ENCODE measurements at regions not wholly inside any gene's neighbourhood (a gene's known extent, or its start where the extent isn't known, plus 50 kb on each side); places are given as distances from the start of the nearest gene placed in this dataset.

DNA sequence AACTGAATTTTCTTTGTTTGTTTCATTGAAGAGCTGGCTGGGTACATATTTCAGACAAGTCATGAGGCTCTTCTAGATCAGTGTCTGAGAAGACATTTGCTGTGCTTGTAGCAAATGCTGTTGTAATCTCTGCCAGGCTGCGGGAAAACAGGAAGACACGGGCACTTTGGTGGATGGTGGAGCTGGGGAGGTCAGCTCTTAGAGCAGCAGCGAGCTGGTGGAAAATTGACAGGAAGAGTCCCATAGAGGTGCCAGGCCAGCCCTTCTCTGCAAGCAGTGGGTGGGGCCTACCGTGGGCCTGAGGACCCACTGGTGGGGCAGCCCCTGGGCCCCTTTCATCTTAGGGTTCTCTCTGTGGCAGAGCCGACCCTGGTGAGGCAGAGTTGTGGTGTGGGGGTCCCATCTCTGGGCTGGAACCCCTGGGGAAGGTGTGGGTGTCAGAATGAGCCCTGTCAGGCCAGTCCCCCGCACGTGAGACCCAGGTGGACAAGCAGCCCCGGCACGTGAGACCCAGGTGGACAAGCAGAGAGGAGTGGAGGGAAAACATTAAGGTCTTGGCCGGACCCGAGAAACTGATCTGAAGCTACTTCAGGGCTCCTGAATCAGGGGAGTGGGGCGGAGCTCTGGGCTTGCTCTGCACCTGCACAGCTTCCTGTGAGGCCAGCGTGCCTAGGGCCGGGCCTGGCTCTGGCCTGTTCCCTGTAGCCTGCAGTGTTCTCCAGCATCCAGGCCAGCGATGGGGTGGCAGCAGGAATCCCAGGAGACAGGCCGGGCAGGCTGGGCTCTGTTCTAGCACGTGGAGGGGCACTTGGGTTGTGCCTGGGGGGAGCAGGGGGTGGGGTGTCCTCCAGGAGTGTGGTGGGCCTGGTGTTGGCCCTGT lies 273.5 kb upstream of the HDAC4 start:
- DNase-seq (ENCODE audit: low read depth): no peak

DNA sequence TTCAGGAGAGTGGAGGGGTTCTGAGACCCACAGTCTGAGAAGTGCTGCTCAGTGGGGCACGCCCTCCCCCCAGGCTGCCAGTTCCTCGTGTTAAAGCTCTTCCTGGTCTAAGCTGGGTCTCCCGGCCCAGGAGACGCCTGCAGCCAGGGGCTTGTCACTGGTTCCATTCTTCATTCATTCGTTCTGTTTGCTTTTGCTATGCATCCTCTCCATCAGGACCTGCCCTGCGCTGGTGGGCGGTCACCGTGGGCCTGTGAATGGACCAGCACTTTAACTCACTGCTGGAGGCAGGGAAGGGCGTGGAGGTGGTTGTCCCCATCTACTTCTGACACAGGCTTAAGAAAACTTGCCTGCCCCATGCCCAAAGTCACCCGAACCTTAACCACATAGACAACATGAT lies 272.8 kb upstream of the HDAC4 start:
- DNase-seq (ENCODE audit: low read depth): no peak

DNA sequence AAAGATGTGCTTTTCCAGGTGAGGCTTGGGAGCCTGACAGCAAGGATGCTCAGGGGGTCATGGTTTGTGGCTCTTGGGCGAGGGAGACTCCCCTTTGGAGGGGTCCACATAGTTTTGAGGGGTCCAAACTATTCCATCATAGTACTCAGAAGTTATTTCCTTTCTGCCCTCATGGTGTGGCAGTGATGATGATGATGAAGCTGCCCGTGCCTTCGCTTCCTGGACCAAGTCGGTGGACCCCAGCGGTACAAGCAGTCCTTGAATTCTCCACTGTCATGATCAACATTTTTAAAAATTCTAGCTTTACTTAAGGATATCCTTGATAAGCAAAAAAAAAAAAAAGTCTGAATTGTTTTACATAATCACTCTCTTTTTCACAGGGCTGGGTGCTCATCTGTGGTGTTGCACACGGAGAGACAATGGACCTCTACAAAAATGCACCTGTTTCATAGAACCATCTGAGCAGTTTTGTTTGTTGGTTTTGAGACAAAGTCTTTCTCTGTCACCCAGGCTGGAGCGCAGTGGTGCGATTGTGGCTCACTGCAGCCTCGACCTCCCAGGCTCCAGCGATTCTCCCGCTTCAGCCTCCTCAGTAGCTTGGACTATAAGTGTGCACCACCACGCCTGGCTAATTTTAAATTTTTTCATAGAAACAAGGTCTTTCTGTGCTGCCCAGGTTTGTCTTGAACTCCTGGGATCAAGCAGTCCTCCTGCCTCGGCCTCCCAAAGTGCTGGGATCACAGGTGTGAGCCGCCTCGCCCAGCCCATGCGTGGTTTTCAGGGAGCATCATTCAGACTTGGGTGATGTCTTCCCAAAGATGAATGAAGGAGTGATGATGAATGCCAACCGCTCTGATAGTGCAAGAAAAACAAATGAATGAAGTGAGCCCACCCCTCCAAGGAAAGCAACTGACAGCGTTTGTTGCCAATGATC lies 271.4 kb upstream of the HDAC4 start:
- no peak for DNase-seq (ENCODE audit: low read depth)

DNA sequence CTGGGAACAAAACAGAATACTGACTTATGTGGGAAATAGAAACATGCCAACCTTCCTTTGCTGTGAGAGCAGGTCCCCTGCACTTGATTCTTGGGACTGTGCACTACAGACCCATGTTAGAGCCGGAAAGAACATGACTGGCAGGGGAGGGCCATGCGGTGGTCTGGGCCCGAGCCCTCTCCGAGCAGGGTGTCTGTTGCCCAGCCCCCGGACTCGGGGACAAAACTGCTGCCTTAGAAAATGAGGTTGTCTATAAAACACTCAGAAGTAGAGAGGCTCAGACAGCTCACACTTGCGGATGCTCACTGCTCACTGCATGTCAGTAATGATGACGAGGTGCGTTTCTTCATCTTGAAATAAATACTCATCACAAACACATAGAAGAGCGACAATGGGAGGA lies 270.7 kb upstream of the HDAC4 start:
- DNase-seq (ENCODE audit: low read depth): no peak

GRCh38 chr2:239670463-239671120 lies 269.8 kb upstream of the HDAC4 start:
- no peak for DNase-seq (ENCODE audit: low read depth)

DNA sequence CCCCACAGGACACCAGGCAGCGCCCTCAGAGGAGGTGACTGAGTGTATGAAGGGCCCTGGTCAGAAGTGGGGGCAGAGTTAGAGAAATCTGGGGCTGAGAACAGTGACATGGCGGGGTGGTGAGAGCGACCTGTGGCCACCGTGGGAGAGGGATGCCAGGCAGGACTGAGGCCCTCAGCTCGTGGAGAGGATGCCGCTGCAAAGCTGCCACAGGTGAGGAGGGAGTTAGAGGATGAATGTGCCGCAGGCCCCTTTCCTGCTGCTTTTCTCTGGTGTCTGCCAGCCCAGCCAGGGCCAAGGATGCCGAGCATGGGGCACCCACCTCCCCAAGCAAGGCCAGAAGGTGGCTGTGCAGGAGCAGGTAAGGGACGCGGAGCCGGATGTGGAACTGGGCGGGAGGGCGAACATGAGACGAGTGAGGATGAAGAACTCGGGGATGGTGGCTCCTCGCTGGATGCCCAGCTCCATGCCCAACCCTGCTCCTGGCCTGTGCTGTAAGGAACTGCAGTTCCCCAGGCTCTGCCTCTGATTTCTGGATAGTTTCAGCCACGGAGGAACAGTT lies 269.2 kb upstream of the HDAC4 start:
- DNase-seq (ENCODE audit: low read depth): no peak

GRCh38 chr2:239669181-239669898 lies 268.5 kb upstream of the HDAC4 start:
- no peak for DNase-seq (ENCODE audit: low read depth)

- DNase-seq (ENCODE audit: low read depth): no peak
Measured at GRCh38 chr2:239668651-239669050, 267.8 kb upstream of the HDAC4 start.

DNA sequence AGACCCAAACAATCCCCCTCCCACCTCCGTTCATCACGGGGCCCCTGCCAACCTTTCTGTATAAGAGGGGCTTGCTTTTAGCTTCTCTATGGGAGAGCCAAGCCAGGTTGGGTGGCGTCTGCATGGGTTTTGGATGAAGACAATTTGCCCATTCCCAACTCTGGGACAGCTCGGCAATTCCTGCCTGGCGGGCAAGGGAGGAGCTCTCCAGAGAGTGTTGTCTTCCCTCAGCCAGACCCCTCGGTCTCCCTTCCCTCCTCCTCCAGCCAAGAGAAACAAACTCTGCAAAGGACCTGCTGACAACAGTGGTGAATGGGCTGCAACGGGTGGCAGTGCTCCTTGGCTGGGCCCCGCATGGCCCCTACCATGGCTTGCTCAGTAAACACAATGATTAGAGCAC lies 267.2 kb upstream of the HDAC4 start:
- no peak for DNase-seq (ENCODE audit: low read depth)

DNA sequence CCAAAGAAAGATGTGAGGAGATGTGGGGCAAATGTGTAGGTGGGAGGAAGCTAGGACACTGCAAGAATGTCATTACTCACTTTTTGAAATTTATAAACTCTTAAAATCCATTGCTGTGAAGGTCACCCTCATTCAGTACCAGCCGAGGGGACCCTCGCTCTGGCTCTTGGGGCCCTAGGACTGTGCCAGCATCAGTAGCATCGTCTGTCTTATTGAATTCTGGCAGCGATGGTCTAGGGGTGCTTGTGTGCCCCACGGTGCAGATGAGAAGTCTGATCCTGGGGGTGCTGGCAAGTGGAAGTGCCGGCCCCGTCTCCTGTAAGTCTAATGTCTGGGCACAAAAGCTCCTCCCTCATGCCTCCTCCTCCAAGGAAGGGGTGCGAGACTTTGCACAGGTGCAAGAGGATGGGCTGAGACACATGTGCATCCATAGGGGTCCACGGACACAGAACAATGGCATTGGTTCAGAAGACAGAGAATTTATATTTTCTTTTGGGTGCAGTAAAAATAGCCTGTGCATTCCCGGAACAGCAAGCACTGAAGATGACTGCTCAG lies 266.7 kb upstream of the HDAC4 start:
- no peak for DNase-seq (ENCODE audit: low read depth)

- no peak for DNase-seq (ENCODE audit: low read depth)
Measured at GRCh38 chr2:239666855-239667376, 266.1 kb upstream of the HDAC4 start.

- DNase-seq (ENCODE audit: low read depth): no peak
Measured at GRCh38 chr2:239666053-239666854, 265.4 kb upstream of the HDAC4 start.

GRCh38 chr2:239664216-239664810 lies 263.5 kb upstream of the HDAC4 start:
- no peak for DNase-seq (ENCODE audit: low read depth)

DNA sequence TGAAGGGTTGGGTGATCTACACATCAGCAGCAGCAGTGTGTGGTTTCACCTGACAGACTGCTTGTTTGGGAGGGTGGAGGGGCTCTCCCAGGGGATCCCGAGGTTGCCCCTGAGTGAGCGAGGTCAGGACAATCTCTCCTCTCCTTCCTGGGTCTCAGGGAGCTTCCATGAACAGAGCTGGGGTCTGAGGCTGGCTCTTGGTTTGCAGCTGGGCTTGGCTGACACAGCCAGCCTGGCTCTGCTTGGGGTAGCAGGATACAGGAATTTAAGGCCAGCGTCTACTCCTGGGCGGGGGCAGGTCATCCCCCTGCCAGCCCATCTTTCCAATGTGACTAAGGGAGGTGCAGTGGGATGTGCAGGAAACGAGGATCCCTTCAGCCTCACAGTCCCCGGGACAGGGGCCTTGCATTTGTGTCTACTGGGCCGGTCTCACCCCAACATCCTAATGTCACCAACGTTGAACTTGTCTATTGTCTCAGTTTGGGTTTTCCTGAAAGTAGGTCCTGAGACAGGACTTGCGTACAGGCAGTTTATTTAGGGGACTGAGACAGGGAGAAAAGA lies 262.6 kb upstream of the HDAC4 start:
- no peak for DNase-seq (ENCODE audit: low read depth)

DNA sequence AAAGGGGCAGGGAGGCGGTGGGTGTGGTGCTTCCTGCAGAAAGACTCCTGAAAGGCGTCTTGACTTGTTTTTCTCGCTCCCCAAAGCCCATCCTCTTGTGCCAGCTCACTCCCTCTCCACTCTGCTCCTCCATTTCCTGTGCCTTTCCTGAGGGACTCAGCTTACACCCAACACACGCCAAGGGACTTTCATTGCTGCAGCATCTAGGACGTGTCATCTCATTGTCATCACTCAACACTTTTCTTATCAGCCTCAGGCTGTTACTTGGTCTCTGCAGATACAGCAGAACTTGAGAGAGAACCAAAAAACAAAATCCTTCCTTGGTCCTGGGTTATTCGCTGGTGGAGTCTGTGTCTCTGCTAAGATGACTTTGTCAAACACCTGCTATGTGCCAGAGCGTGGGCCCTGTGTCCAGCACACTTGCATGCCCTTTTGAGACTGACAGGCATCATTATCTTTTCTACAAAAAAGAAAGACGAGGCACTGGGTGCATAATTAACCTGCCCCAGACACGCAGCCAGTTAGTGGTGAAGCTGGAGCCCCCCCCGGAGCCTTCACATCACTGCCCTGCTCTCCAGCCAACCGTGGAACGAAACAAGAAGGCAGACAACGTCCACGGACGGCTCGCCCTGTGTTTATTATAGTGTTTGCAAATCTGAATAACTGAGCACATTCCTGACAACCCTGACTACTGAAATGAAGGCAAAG lies 261.7 kb upstream of the HDAC4 start:
- no peak for DNase-seq (ENCODE audit: low read depth)

DNA sequence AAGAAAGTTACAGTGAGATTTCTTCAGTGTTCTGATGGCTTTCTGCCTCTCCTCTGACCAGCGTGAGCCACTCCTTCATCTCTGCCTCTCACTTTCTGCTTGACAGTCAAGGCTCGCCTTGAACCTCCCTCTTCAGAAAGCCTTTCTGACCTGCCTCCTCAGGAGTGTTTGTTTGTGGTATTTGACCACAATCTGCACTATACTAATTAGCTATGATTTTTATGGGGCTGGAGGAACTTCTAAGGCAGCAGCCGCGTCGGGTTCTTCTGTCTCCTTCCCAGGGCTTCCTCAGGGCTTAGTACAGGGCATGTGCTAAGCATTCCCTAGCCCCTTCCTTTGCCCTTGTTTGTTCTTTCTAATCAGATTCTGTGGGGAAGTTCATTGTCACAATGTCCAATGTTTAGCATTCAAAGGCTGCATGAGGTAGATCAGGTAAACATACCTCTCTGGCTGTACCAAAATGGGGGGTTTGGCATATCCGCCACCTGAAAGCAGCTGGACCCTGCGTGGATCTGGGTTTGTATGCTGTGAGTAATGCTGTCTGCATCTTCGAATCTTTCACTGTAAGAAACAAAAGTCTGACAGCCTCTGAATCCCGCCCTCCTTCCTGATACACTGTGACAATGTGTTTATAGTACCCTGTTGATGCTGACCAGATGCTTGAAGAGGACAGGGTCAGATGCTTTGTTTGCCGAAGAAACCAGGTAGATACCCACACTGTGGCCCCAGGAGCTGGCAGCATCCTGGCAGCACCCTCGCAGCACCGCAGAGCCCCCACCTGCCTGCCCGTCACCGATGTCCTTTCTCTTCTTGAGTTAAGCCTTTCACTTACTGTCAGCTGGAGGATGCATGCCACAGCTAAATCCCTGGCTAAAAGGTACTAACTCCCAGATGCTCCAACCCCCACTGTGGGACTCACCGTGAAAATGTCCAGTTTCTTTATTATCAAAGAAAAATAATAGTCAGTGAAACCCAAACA lies 260.8 kb upstream of the HDAC4 start:
- DNase-seq (ENCODE audit: low read depth): no peak
